DMS 273 treated with DMSO at 0.1 percent for 48 hours (cell line): ENCODE measurements at regions not wholly inside any gene's neighbourhood (a gene's known extent, or its start where the extent isn't known, plus 50 kb on each side); places are given as distances from the start of the nearest gene placed in this dataset.
"Not testable (repeated sequence)": the region's sequence is repeated elsewhere in the genome, so short reads cannot be mapped to it uniquely, and the experiment has no call there.

Source experiments
- DNase-seq: peaks from one replicate; lab custom pipeline; 2025; lab: John Stamatoyannopoulos, UW

- DNase-seq: no peak
Measured at GRCh38 chr9:73871636-73872035, 625.5 kb upstream of the RORB start.

GRCh38 chr9:73872701-73873100 lies 624.4 kb upstream of the RORB start:
- no peak for DNase-seq

- DNase-seq: no peak
Measured at GRCh38 chr9:73880101-73880500, 617.0 kb upstream of the RORB start.

GRCh38 chr9:73889023-73889422 lies 608.1 kb upstream of the RORB start:
- no peak for DNase-seq

- no peak for DNase-seq
Measured at GRCh38 chr9:73890685-73891277, 606.4 kb upstream of the RORB start.

- DNase-seq: no peak
Measured at GRCh38 chr9:73892335-73892734, 604.8 kb upstream of the RORB start.

GRCh38 chr9:73893230-73893629 lies 603.9 kb upstream of the RORB start:
- DNase-seq: no peak

GRCh38 chr9:73896061-73896460 lies 601.1 kb upstream of the RORB start:
- DNase-seq: no peak

GRCh38 chr9:73906671-73907070 lies 590.5 kb upstream of the RORB start:
- DNase-seq: no peak

- no peak for DNase-seq
Measured at GRCh38 chr9:73911804-73912203, 585.3 kb upstream of the RORB start.

- no peak for DNase-seq
Measured at GRCh38 chr9:73916016-73916673, 581.0 kb upstream of the RORB start.

GRCh38 chr9:73919712-73920111 lies 577.4 kb upstream of the RORB start:
- no peak for DNase-seq

- DNase-seq: no peak
Measured at GRCh38 chr9:73923796-73924195, 573.3 kb upstream of the RORB start.

- no peak for DNase-seq
Measured at GRCh38 chr9:73951147-73951546, 546.0 kb upstream of the RORB start.

GRCh38 chr9:73962792-73963191 lies 534.3 kb upstream of the RORB start:
- DNase-seq: no peak

GRCh38 chr9:73969936-73970335 lies 527.2 kb upstream of the RORB start:
- no peak for DNase-seq

GRCh38 chr9:73976424-73976823 lies 520.7 kb upstream of the RORB start:
- not testable (repeated sequence) for DNase-seq

- DNase-seq: no peak
Measured at GRCh38 chr9:73979894-73980264, 517.3 kb upstream of the RORB start.

- DNase-seq: no peak
Measured at GRCh38 chr9:73980754-73981153, 516.4 kb upstream of the RORB start.

- no peak for DNase-seq
Measured at GRCh38 chr9:73981405-73981804, 515.7 kb upstream of the RORB start.

- DNase-seq: no peak
Measured at GRCh38 chr9:73995836-73996235, 501.3 kb upstream of the RORB start.

GRCh38 chr9:73996844-73997243 lies 500.3 kb upstream of the RORB start:
- no peak for DNase-seq

- no peak for DNase-seq
Measured at GRCh38 chr9:74001382-74001781, 495.8 kb upstream of the RORB start.

GRCh38 chr9:74006935-74007334 lies 490.2 kb upstream of the RORB start:
- DNase-seq: no peak
